Neural cell (in vitro differentiated cells): ENCODE measurements at regions not wholly inside any gene's neighbourhood (a gene's known extent, or its start where the extent isn't known, plus 50 kb on each side); places are given as distances from the start of the nearest gene placed in this dataset.

Experiments used
- CTCF ChIP-seq: fragments of 450-650 bp; IDR thresholded peaks from 2 replicates; pipeline ENCODE4 v1.5.1; 2014; ENCODE audit warnings: antibody characterized with exemption, mild to moderate bottlenecking, moderate library complexity; ENCODE audit not compliant: poor library complexity, severe bottlenecking
- EP300 ChIP-seq: fragments of 450-650 bp; conservative IDR thresholded peaks from 2 replicates; pipeline ENCODE4 v1.6.1; 2014; ENCODE audit warnings: antibody characterized with exemption, mild to moderate bottlenecking, moderate library complexity; ENCODE audit not compliant: poor library complexity, severe bottlenecking
- EZH2 ChIP-seq: fragments of 200-600, 300-800 bp; shearing (Covaris generic), sonication (generic); IDR thresholded peaks from 2 replicates; pipeline ENCODE4 v1.6.1; 2014; ENCODE audit warnings: antibody characterized with exemption, low read length, borderline replicate concordance, mild to moderate bottlenecking; ENCODE audit not compliant: insufficient read depth, poor library complexity, severe bottlenecking
- MXI1 ChIP-seq: fragments of 450-650 bp; conservative IDR thresholded peaks from 2 replicates; pipeline ENCODE4 v1.6.1; 2014; ENCODE audit warnings: antibody characterized with exemption, mild to moderate bottlenecking; ENCODE audit not compliant: poor library complexity, severe bottlenecking
- POLR2AphosphoS5 ChIP-seq: IDR thresholded peaks from 2 replicates; pipeline ENCODE4 v1.6.1; 2012
- RAD21 ChIP-seq: fragments of 450-650 bp; conservative IDR thresholded peaks from 2 replicates; pipeline ENCODE4 v1.6.1; 2014; ENCODE audit warnings: antibody characterized with exemption, mild to moderate bottlenecking, moderate library complexity
- REST ChIP-seq: IDR thresholded peaks from 2 replicates; pipeline ENCODE4 v1.6.1; 2012; ENCODE audit warnings: borderline replicate concordance
- TAF1 ChIP-seq: IDR thresholded peaks from 2 replicates; pipeline ENCODE4 v1.6.1; 2012; ENCODE audit warnings: low read depth

- TF ChIP-seq EZH2 = no peak
- no peak for TF ChIP-seq POLR2AphosphoS5
- no peak for TF ChIP-seq CTCF
- TF ChIP-seq REST = no peak
- TF ChIP-seq TAF1 = no peak
- TF ChIP-seq MXI1 = no peak
- no peak for TF ChIP-seq RAD21
- no peak for TF ChIP-seq EP300
Measured at GRCh38 chr5:128762661-128763306, 202.5 kb upstream of the SLC27A6 start.
